ENCODE measurements at regions not wholly inside any gene's neighbourhood (a gene's known extent, or its start where the extent isn't known, plus 50 kb on each side); places are given as distances from the start of the nearest gene placed in this dataset.

- ATAC-seq (ENCODE audit: low FRiP score) (no peak), DNase-seq (ENCODE audit: low spot score) (no peak)
- no peak for TF ChIP-seq CTCF (IDR thresholded peaks at IDR 0.05)
Measured at GRCh38 chr18:76697441-76697901, 124.9 kb upstream of the ZNF236 start.

- no peak for TF ChIP-seq CTCF (IDR thresholded peaks at IDR 0.05)
- no peak for DNase-seq (ENCODE audit: low spot score)
- no peak for ATAC-seq (ENCODE audit: low FRiP score)
Measured at GRCh38 chr18:76691800-76692199, 130.6 kb upstream of the ZNF236 start.

- ATAC-seq (ENCODE audit: low FRiP score) (no peak), DNase-seq (ENCODE audit: low spot score) (no peak)
- TF ChIP-seq CTCF (IDR thresholded peaks at IDR 0.05) = no peak
Measured at GRCh38 chr18:76689646-76690264, 132.6 kb upstream of the ZNF236 start.

- no peak for ATAC-seq (ENCODE audit: low FRiP score)
- DNase-seq (ENCODE audit: low spot score) = no peak
- TF ChIP-seq CTCF (IDR thresholded peaks at IDR 0.05) = no peak
Measured at GRCh38 chr18:76688724-76689472, 133.5 kb upstream of the ZNF236 start.

- TF ChIP-seq CTCF (IDR thresholded peaks at IDR 0.05) = no peak
- ATAC-seq (ENCODE audit: low FRiP score) = peak; percentile 58
Measured at GRCh38 chr18:76687304-76687962, 134.9 kb upstream of the ZNF236 start.

GRCh38 chr18:76686737-76687231 is 135.6 kb upstream of the ZNF236 start:
- ATAC-seq (ENCODE audit: low FRiP score) (peak; percentile 79), DNase-seq (ENCODE audit: low spot score) (no peak)
- no peak for TF ChIP-seq CTCF (IDR thresholded peaks at IDR 0.05)

More at GRCh38 chr18:76687304-76687962, 134.9 kb upstream of the ZNF236 start:
- no peak for DNase-seq (ENCODE audit: low spot score)

All from omental fat pad (tissue), 3 donors.